ENCODE measurements at regions not wholly inside any gene's neighbourhood (a gene's known extent, or its start where the extent isn't known, plus 50 kb on each side); places are given as distances from the start of the nearest gene placed in this dataset.

DNA sequence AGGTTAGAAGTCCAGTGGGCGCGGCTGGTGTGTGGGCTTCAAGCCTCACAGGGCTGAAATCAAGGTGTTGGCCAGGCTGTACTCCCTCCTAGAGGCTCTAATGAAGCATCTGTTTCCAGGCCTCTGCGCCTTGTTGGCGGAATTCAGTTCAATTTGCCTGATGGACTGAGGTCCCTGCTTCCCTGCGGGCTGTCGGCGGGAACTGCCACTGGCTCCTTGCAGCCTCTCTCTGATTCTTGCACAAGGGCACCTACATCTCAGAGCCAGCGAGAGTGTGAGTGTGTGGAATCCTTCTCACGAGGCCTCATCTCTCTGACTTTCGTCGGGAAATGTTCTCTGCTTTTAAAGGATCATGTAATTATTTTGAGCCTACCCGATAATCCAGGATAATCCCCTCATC, 128.6 kb downstream of the DLEU7 start:
- TF ChIP-seq GATA2 (IDR thresholded peaks at IDR 0.05; ENCODE audit: low read depth, low read length) (no peak), GATA3 (IDR thresholded peaks at IDR 0.05; ENCODE audit: low read depth, low read length) (no peak)

Measured in SH-SY5Y (cell line).